Mesodermal cell (in vitro differentiated cells): ENCODE measurements at regions not wholly inside any gene's neighbourhood (a gene's known extent, or its start where the extent isn't known, plus 50 kb on each side); places are given as distances from the start of the nearest gene placed in this dataset.

Experiments
- H3K27ac ChIP-seq: 2 replicates; pipeline ENCODE4 v1.7.0; 2013; ENCODE audit warnings: mild to moderate bottlenecking, low read depth, low read length, moderate library complexity; ENCODE audit not compliant: severe bottlenecking
- H3K36me3 ChIP-seq: 2 replicates; pipeline ENCODE4 v1.7.1; 2013; ENCODE audit warnings: mild to moderate bottlenecking, low read length, moderate library complexity; ENCODE audit not compliant: control insufficient read depth, insufficient read depth
- H3K4me1 ChIP-seq: one replicate; pipeline ENCODE4 v1.7.1; 2013; ENCODE audit warnings: mild to moderate bottlenecking, low read length; ENCODE audit not compliant: insufficient read depth, control insufficient read depth, poor library complexity, severe bottlenecking
- H3K4me3 ChIP-seq: 2 replicates; pipeline ENCODE4 v1.7.0; 2013; ENCODE audit warnings: low read length, control low read depth, mild to moderate bottlenecking; ENCODE audit not compliant: insufficient read depth, poor library complexity, severe bottlenecking; ENCODE audit errors: extremely low read depth
- H3K9me3 ChIP-seq: 2 replicates; pipeline ENCODE4 v1.7.1; 2013; ENCODE audit warnings: mild to moderate bottlenecking, low read length, moderate library complexity; ENCODE audit not compliant: control insufficient read depth
- WGBS, 2 experiments: methylation state at CpG; one replicate each; pipeline ENCODE4 v1.1.5; 2013; ENCODE audit warnings: missing lambda C conversion rate in 2 of 2; ENCODE audit not compliant: insufficient coverage in 2 of 2; 5-methylcytosine and 5-hydroxymethylcytosine counted together

GRCh38 chr11:42237701-42238235 lies 778.3 kb upstream of the LRRC4C start:
- no CpG with 5 or more reads among the region's 4 CpGs for WGBS, 2 experiments
- no peak overlapping the region for H3K27ac ChIP-seq
- H3K36me3 ChIP-seq, result no peaks in the 10 kb centered on the region
- no peak overlapping the region for H3K4me3 ChIP-seq
- H3K4me1 ChIP-seq, result peaks cover 7% of the 10 kb centered on the region
- H3K9me3 ChIP-seq, result no peaks in the 10 kb centered on the region

GRCh38 chr11:42239188-42239587 lies 779.7 kb upstream of the LRRC4C start:
- Histone ChIP-seq H3K4me1 (peaks cover 3% of the 10 kb centered on the region), H3K4me3 (no peak overlapping the region), H3K36me3 (no peaks in the 10 kb centered on the region), H3K27ac (no peak overlapping the region), H3K9me3 (no peaks in the 10 kb centered on the region)
- WGBS, 2 experiments, result 78% methylated on average over 3 of the region's 5 CpGs; no CpG with 5 or more reads in 1 of the 2 experiments

- Histone ChIP-seq H3K36me3 (no peaks in the 10 kb centered on the region), H3K4me3 (no peak overlapping the region), H3K4me1 (no peaks in the 10 kb centered on the region), H3K27ac (no peak overlapping the region), H3K9me3 (no peaks in the 10 kb centered on the region)
- 86 to 100% methylated on average over 1 to 2 of the region's 2 CpGs for WGBS, 2 experiments
Observed at GRCh38 chr11:42243385-42243784, 783.9 kb upstream of the LRRC4C start.

DNA sequence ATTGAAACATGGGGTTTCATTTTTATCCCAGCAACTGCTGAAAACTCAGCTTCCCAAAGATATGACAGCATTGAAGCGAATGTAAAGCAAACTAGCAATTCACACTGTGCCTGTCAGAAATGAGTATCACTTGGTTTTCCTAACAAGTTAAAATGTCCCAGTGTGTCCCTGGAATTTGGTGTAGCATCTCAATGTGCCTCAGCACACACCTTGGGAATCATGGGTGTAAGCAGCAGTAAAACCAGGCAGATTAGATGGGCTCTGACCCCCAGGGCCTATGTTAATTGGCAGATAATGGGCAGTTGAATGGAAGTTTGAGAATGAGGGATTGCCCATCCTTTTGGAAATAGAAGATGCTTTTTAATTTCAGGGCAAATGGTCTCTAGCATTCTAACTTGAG lies 784.9 kb upstream of the LRRC4C start:
- no peaks in the 10 kb centered on the region for H3K4me1 ChIP-seq
- WGBS, 2 experiments, result 67 to 91% methylated on average over 1 of the region's 1 CpG
- H3K4me3 ChIP-seq, result no peak overlapping the region
- no peak overlapping the region for H3K27ac ChIP-seq
- no peaks in the 10 kb centered on the region for H3K9me3 ChIP-seq
- no peaks in the 10 kb centered on the region for H3K36me3 ChIP-seq

GRCh38 chr11:42249401-42249800 lies 789.9 kb upstream of the LRRC4C start:
- WGBS, 2 experiments, result 80% methylated on average over 1 of the region's 4 CpGs; no CpG with 5 or more reads in 1 of the 2 experiments

DNA sequence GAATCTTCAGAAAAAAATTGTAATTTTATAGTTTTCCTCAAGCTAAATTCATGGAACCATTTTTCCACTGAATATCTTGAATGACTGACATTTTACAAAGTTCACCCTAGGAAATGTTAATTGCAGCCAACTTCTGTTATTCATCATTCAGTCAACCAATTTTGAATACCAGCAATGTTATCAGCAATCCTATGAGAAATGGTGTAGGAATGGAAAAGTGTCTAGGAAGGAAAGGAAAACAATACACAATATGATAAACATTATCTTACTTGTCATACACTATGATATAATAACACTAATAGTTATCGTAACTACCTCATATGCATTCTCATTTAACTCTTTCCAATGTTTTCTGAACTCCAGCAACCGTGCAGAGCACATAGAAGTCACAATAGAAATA lies 790.5 kb upstream of the LRRC4C start:
- no peaks in the 10 kb centered on the region for H3K36me3 ChIP-seq
- H3K9me3 ChIP-seq, result no peaks in the 10 kb centered on the region
- no peak overlapping the region for H3K27ac ChIP-seq
- H3K4me3 ChIP-seq, result no peak overlapping the region
- no peaks in the 10 kb centered on the region for H3K4me1 ChIP-seq
- WGBS, 2 experiments, result 100% methylated on average over 1 of the region's 2 CpGs

More at GRCh38 chr11:42249401-42249800, 789.9 kb upstream of the LRRC4C start:
- no peaks in the 10 kb centered on the region for H3K36me3 ChIP-seq
- no peaks in the 10 kb centered on the region for H3K9me3 ChIP-seq
- no peaks in the 10 kb centered on the region for H3K4me1 ChIP-seq
- H3K4me3 ChIP-seq, result no peak overlapping the region
- no peak overlapping the region for H3K27ac ChIP-seq

DNA sequence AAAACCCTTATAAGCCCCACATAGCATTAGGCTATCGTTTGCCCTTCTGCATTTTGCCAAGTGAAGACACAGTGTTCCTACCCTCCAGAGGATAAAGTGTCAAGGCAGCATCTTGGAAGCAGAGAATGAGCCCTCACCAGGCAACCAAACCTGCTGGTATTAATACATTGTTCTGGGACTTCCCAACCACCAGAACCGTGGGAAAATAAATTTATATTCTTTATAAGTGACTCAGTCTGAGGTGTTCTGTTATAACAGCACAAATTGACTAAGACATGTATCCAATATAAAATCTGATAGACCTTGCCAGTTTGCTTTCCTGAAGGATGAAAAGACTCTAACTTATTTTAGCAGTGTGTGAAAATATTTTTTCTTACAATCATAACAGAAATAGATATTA lies 792.5 kb upstream of the LRRC4C start:
- Histone ChIP-seq H3K27ac (no peak overlapping the region), H3K9me3 (no peaks in the 10 kb centered on the region), H3K36me3 (no peaks in the 10 kb centered on the region), H3K4me3 (no peak overlapping the region), H3K4me1 (no peaks in the 10 kb centered on the region)
- 83 to 100% methylated on average over 1 of the region's 2 CpGs for WGBS, 2 experiments

DNA sequence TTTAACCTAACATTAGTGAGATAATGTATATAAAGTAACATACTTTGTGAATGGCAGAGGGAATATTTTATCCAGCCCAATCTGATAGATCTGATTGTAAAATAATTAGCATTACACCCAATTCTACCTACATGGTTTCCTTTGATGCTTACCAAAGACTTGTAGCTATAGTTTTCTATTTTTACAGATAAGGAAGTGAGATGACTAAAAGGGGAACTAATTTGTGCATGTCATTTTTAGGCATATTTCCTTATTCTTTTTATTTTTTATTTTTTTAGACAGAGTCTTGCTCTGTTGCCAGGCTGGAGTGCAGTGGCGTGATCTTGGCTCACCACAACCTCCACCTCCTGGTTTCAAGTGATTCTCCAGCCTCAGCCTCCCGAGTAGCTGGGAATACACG lies 793.7 kb upstream of the LRRC4C start:
- H3K27ac ChIP-seq, result no peak overlapping the region
- WGBS, 2 experiments, result 73 to 89% methylated on average over 3 of the region's 3 CpGs
- no peak overlapping the region for H3K4me3 ChIP-seq
- H3K9me3 ChIP-seq, result no peaks in the 10 kb centered on the region
- no peaks in the 10 kb centered on the region for H3K4me1 ChIP-seq
- H3K36me3 ChIP-seq, result no peaks in the 10 kb centered on the region

DNA sequence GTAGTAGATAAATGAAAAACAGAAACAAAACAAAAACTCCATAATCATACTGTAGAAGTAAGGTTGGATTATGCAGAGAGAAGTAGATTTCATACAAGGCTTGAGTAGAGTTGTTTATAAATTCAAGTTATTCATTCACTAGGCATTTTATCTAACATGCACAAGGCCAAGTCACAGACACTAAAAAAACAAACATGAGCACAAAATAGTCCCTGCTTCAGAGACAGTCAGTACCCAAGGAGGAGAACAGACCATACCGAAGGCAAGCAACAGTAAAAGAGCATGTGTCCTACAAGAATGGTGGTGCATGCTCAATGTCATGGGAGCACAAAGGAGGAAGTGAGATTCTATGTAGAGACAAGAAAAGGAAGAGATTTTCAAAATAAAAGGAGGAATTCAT lies 796.5 kb upstream of the LRRC4C start:
- Histone ChIP-seq H3K4me1 (no peaks in the 10 kb centered on the region), H3K9me3 (no peaks in the 10 kb centered on the region), H3K27ac (no peak overlapping the region), H3K4me3 (no peak overlapping the region), H3K36me3 (no peaks in the 10 kb centered on the region)
- 75 to 100% methylated on average over 1 of the region's 1 CpG for WGBS, 2 experiments

- Histone ChIP-seq H3K27ac (no peak overlapping the region), H3K4me1 (no peaks in the 10 kb centered on the region), H3K4me3 (no peak overlapping the region), H3K36me3 (no peaks in the 10 kb centered on the region), H3K9me3 (no peaks in the 10 kb centered on the region)
- WGBS, 2 experiments, result no CpG with 5 or more reads among the region's 2 CpGs
Observed at GRCh38 chr11:42257534-42257933, 798.1 kb upstream of the LRRC4C start.

DNA sequence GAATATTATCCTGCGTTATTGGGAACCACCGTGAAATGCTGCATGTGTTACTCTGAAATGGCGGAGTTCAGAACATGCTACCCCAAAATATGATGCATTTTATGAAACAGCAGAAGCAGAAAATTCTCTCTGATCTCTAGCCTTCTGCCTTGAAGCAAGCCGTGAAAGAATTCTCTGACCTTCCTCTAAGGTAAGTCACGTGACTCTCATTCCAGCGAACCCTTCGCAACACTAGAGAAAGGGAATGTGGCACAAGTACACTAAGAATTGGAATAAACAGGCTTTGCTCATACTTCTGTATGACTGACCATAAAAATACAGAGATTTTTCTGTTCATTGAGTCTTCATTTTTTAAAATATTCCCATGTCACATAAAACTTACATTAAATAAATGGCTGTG lies 805.6 kb upstream of the LRRC4C start:
- 91 to 97% methylated on average over 4 to 7 of the region's 7 CpGs for WGBS, 2 experiments

More for the DNA sequence above, 805.6 kb upstream of the LRRC4C start:
- no peaks in the 10 kb centered on the region for H3K36me3 ChIP-seq
- H3K9me3 ChIP-seq, result no peaks in the 10 kb centered on the region
- no peaks in the 10 kb centered on the region for H3K4me1 ChIP-seq
- no peak overlapping the region for H3K27ac ChIP-seq
- H3K4me3 ChIP-seq, result no peak overlapping the region
